WTC11 (cell line): ENCODE measurements at regions not wholly inside any gene's neighbourhood (a gene's known extent, or its start where the extent isn't known, plus 50 kb on each side); places are given as distances from the start of the nearest gene placed in this dataset.

Experiments used
- ARID4B ChIP-seq: sonication (generic); formaldehyde crosslinking; IDR thresholded peaks from 2 replicates; pipeline ENCODE4 v1.8.0; 2023; ENCODE audit warnings: missing genetic modification reagents, mild to moderate bottlenecking, borderline replicate concordance
- ATF3 ChIP-seq: sonication (generic); formaldehyde crosslinking; conservative IDR thresholded peaks from 2 replicates; pipeline ENCODE4 v1.8.1; 2022; ENCODE audit warnings: mild to moderate bottlenecking, missing genetic modification reagents
- CBFB ChIP-seq: sonication (generic); formaldehyde crosslinking; IDR thresholded peaks from 2 replicates; pipeline ENCODE4 v1.8.1; 2022; ENCODE audit warnings: mild to moderate bottlenecking, low read depth, missing genetic modification reagents
- CREB1 ChIP-seq: sonication (generic); formaldehyde crosslinking; IDR thresholded peaks from 2 replicates; pipeline ENCODE4 v1.8.0; 2023; ENCODE audit warnings: mild to moderate bottlenecking, missing genetic modification reagents
- CTCF ChIP-seq: fragments of 200-600 bp; IDR thresholded peaks from 2 replicates; pipeline ENCODE4 v1.8.0; 2022; ENCODE audit warnings: antibody characterized with exemption
- E2F4 ChIP-seq: sonication (generic); formaldehyde crosslinking; IDR thresholded peaks from 2 replicates; pipeline ENCODE4 v1.8.1; 2022; ENCODE audit warnings: low read depth, mild to moderate bottlenecking, moderate library complexity, missing genetic modification reagents, borderline replicate concordance
- NFATC4 ChIP-seq: fragments of 250-450 bp; sonication (Bioruptor Pico); IDR thresholded peaks from 2 replicates; pipeline ENCODE4 v1.9.0; 2021; ENCODE audit warnings: mild to moderate bottlenecking
- USF1 ChIP-seq: sonication (generic); formaldehyde crosslinking; IDR thresholded peaks from 2 replicates; pipeline ENCODE4 v1.8.0; 2022; ENCODE audit warnings: mild to moderate bottlenecking, missing genetic modification reagents
- USF2 ChIP-seq: sonication (generic); formaldehyde crosslinking; IDR thresholded peaks from 2 replicates; pipeline ENCODE4 v1.8.1; 2023; ENCODE audit warnings: mild to moderate bottlenecking, missing genetic modification reagents, moderate library complexity
- ZNF121 ChIP-seq: sonication (generic); formaldehyde crosslinking; IDR thresholded peaks from 2 replicates; pipeline ENCODE4 v1.8.0; 2023; ENCODE audit warnings: missing genetic modification reagents
- ZNF425 ChIP-seq: fragments of 250-450 bp; sonication (Bioruptor Pico); conservative IDR thresholded peaks from 2 replicates; pipeline ENCODE4 v1.9.0; 2021; ENCODE audit warnings: mild to moderate bottlenecking

GRCh38 chr12:90331262-90331661, 622.6 kb upstream of the ATP2B1 start:
- TF ChIP-seq ATF3 (CRISPR knock-in tag) = no peak
- no peak for TF ChIP-seq CTCF
- no peak for TF ChIP-seq CBFB
- TF ChIP-seq CREB1 = no peak
- no peak for TF ChIP-seq ZNF425 (CRISPR knock-in tag)
- TF ChIP-seq ZNF121 = no peak
- no peak for TF ChIP-seq USF2
- TF ChIP-seq ARID4B (CRISPR knock-in tag) = no peak
- TF ChIP-seq E2F4 (CRISPR knock-in tag) = no peak
- TF ChIP-seq USF1 (CRISPR knock-in tag) = no peak
- TF ChIP-seq NFATC4 = no peak
